Cardiac muscle cell (in vitro differentiated cells and primary cell): ENCODE measurements at regions not wholly inside any gene's neighbourhood (a gene's known extent, or its start where the extent isn't known, plus 50 kb on each side); places are given as distances from the start of the nearest gene placed in this dataset.

Source experiments
- DNase-seq, 2 donors: peaks; one replicate each; pipeline versions ENCODE4 v3.0.0 to v3.0.0-alpha.2; 2010 to 2017; ENCODE audit warnings: low read depth in 1 of 2, low spot score in 1 of 2
- H3K27ac ChIP-seq: fragments of 200-600 bp; sonication (generic); 2 replicates; pipeline ENCODE4 v1.5.1; 2016
- H3K27me3 ChIP-seq: fragments of 200-600 bp; sonication (generic); 2 replicates; pipeline ENCODE4 v1.6.0; 2016; ENCODE audit warnings: control low read depth
- H3K36me3 ChIP-seq: fragments of 200-600 bp; sonication (generic); 2 replicates; pipeline ENCODE4 v1.5.1; 2016; ENCODE audit warnings: control low read depth
- H3K4me1 ChIP-seq: fragments of 200-600 bp; sonication (generic); 2 replicates; pipeline ENCODE4 v1.8.1; 2017; ENCODE audit warnings: low read depth, mild to moderate bottlenecking, mixed run types
- H3K4me3 ChIP-seq: fragments of 200-600 bp; sonication (generic); 2 replicates; pipeline ENCODE4 v1.5.1; 2016; ENCODE audit warnings: mild to moderate bottlenecking
- H3K9me3 ChIP-seq: fragments of 200-600 bp; sonication (generic); 2 replicates; pipeline ENCODE4 v1.5.1; 2017; ENCODE audit warnings: low read depth, mild to moderate bottlenecking, control low read depth
- TF ChIP-seq, protein P1 (sequence below): IDR thresholded peaks from 2 replicates; pipeline ENCODE4 v1.5.1; 2012; ENCODE audit warnings: low read depth, mild to moderate bottlenecking, low read length

GRCh38 chr5:71996789-71997188 lies 110.5 kb upstream of the MAP1B start:
- H3K36me3 ChIP-seq: no peaks in the 10 kb centered on the region
- no peak overlapping the region for H3K27ac ChIP-seq
- H3K4me3 ChIP-seq: no peak overlapping the region
- H3K9me3 ChIP-seq: no peaks in the 10 kb centered on the region
- no peak for DNase-seq
- H3K4me1 ChIP-seq: no peaks in the 10 kb centered on the region
- H3K27me3 ChIP-seq: no peaks in the 10 kb centered on the region
- TF ChIP-seq, protein P1, sequence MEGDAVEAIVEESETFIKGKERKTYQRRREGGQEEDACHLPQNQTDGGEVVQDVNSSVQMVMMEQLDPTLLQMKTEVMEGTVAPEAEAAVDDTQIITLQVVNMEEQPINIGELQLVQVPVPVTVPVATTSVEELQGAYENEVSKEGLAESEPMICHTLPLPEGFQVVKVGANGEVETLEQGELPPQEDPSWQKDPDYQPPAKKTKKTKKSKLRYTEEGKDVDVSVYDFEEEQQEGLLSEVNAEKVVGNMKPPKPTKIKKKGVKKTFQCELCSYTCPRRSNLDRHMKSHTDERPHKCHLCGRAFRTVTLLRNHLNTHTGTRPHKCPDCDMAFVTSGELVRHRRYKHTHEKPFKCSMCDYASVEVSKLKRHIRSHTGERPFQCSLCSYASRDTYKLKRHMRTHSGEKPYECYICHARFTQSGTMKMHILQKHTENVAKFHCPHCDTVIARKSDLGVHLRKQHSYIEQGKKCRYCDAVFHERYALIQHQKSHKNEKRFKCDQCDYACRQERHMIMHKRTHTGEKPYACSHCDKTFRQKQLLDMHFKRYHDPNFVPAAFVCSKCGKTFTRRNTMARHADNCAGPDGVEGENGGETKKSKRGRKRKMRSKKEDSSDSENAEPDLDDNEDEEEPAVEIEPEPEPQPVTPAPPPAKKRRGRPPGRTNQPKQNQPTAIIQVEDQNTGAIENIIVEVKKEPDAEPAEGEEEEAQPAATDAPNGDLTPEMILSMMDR: no peak

DNA sequence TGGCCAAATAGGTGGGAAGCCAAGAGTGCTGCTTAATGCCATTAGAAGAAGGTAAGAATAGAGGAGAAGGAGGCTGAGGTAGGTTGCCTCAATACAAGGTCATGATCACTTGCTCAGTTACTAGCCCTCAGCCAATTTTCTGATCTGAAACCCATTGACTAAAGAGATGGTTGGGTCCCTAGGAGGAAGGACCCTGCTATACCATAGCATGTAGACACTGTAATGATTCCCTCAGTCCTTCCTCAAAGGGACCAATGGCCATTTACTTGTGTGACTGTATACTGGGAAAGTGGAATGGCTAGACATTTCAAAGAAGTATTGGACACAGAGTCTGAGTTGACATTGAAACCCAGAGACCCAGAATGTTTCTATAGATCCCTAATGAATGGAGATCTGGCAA lies 108.5 kb upstream of the MAP1B start:
- no peaks in the 10 kb centered on the region for H3K4me1 ChIP-seq
- no peaks in the 10 kb centered on the region for H3K9me3 ChIP-seq
- H3K4me3 ChIP-seq: no peak overlapping the region
- H3K36me3 ChIP-seq: no peaks in the 10 kb centered on the region
- no peaks in the 10 kb centered on the region for H3K27me3 ChIP-seq
- TF ChIP-seq, protein P1: no peak
- no peak overlapping the region for H3K27ac ChIP-seq
- DNase-seq: no peak

- Histone ChIP-seq H3K9me3 (no peaks in the 10 kb centered on the region), H3K27me3 (no peaks in the 10 kb centered on the region), H3K27ac (no peak overlapping the region), H3K4me3 (no peak overlapping the region), H3K36me3 (no peaks in the 10 kb centered on the region), H3K4me1 (no peaks in the 10 kb centered on the region)
- TF ChIP-seq, protein P1: no peak
- DNase-seq: no peak
Observed at GRCh38 chr5:72000707-72001106, 106.6 kb upstream of the MAP1B start.

GRCh38 chr5:72005671-72006070 lies 101.6 kb upstream of the MAP1B start:
- Histone ChIP-seq H3K36me3 (no peaks in the 10 kb centered on the region), H3K27ac (no peak overlapping the region), H3K4me3 (no peak overlapping the region), H3K9me3 (no peaks in the 10 kb centered on the region), H3K4me1 (no peaks in the 10 kb centered on the region), H3K27me3 (no peaks in the 10 kb centered on the region)
- no peak for DNase-seq
- TF ChIP-seq, protein P1: no peak

GRCh38 chr5:72006361-72006760 lies 100.9 kb upstream of the MAP1B start:
- H3K27ac ChIP-seq: no peak overlapping the region
- H3K36me3 ChIP-seq: no peaks in the 10 kb centered on the region
- no peak overlapping the region for H3K4me3 ChIP-seq
- TF ChIP-seq, protein P1: no peak
- no peaks in the 10 kb centered on the region for H3K27me3 ChIP-seq
- no peak for DNase-seq
- no peaks in the 10 kb centered on the region for H3K9me3 ChIP-seq
- no peaks in the 10 kb centered on the region for H3K4me1 ChIP-seq
